Endodermal cell (in vitro differentiated cells): ENCODE measurements at regions not wholly inside any gene's neighbourhood (a gene's known extent, or its start where the extent isn't known, plus 50 kb on each side); places are given as distances from the start of the nearest gene placed in this dataset.

Source experiments
- DNase-seq: peaks from one replicate; pipeline ENCODE4 v3.0.0-alpha.2; 2017
- H3K27ac ChIP-seq: 2 replicates; pipeline ENCODE4 v1.5.1; 2013; ENCODE audit warnings: mild to moderate bottlenecking, low read depth, low read length, moderate library complexity
- H3K27me3 ChIP-seq: 2 replicates; pipeline ENCODE4 v1.6.1; 2013; ENCODE audit warnings: mild to moderate bottlenecking, low read length, moderate library complexity; ENCODE audit not compliant: insufficient read depth, control insufficient read depth, poor library complexity, severe bottlenecking
- H3K36me3 ChIP-seq: 2 replicates; pipeline ENCODE4 v1.7.0; 2013; ENCODE audit warnings: mild to moderate bottlenecking, low read length, moderate library complexity; ENCODE audit not compliant: control insufficient read depth, insufficient read depth
- H3K4me1 ChIP-seq: one replicate; pipeline ENCODE4 v1.7.0; 2013; ENCODE audit warnings: low read length; ENCODE audit not compliant: control insufficient read depth, insufficient read depth
- H3K4me3 ChIP-seq: 2 replicates; pipeline ENCODE4 v1.5.1; 2013; ENCODE audit warnings: mild to moderate bottlenecking, low read length, moderate library complexity
- H3K9ac ChIP-seq: 2 replicates; pipeline ENCODE4 v1.6.1; 2013; ENCODE audit warnings: mild to moderate bottlenecking, low read length, moderate library complexity; ENCODE audit not compliant: poor library complexity, severe bottlenecking; ENCODE audit errors: extremely low read depth
- H3K9me3 ChIP-seq: 2 replicates; pipeline ENCODE4 v1.6.1; 2013; ENCODE audit warnings: mild to moderate bottlenecking, low read length, moderate library complexity; ENCODE audit not compliant: control insufficient read depth
- H3K27ac Mint-ChIP-seq: 2 replicates; pipeline ENCODE4 v1.8.0; 2020; ENCODE audit warnings: mixed read lengths
- H3K27me3 Mint-ChIP-seq: 2 replicates; pipeline ENCODE4 v1.8.0; 2021; ENCODE audit warnings: mild to moderate bottlenecking, mixed read lengths; ENCODE audit not compliant: insufficient read depth
- H3K36me3 Mint-ChIP-seq: 2 replicates; pipeline ENCODE4 v1.8.0; 2020; ENCODE audit warnings: low read depth, mixed read lengths
- H3K4me1 Mint-ChIP-seq: 2 replicates; pipeline ENCODE4 v1.8.0; 2020; ENCODE audit warnings: mixed read lengths
- H3K4me3 Mint-ChIP-seq: 2 replicates; pipeline ENCODE4 v1.8.0; 2020; ENCODE audit warnings: mild to moderate bottlenecking, moderate library complexity, mixed read lengths
- H3K9me3 Mint-ChIP-seq: 2 replicates; pipeline ENCODE4 v1.8.0; 2020; ENCODE audit warnings: mild to moderate bottlenecking, mixed read lengths
- CTCF ChIP-seq: fragments of 200-600 bp; sonication (generic); conservative IDR thresholded peaks from 2 replicates; pipeline ENCODE4 v1.5.0; 2021; ENCODE audit warnings: antibody characterized with exemption, mild to moderate bottlenecking
- WGBS, 2 experiments: methylation state at CpG; one replicate each; pipeline versions ENCODE4 v1.1.5 to v1.1.7; 2013; ENCODE audit warnings: missing lambda C conversion rate in 2 of 2, mixed read lengths in 1 of 2; ENCODE audit not compliant: insufficient coverage in 1 of 2, insufficient read length in 1 of 2; 5-methylcytosine and 5-hydroxymethylcytosine counted together

DNA sequence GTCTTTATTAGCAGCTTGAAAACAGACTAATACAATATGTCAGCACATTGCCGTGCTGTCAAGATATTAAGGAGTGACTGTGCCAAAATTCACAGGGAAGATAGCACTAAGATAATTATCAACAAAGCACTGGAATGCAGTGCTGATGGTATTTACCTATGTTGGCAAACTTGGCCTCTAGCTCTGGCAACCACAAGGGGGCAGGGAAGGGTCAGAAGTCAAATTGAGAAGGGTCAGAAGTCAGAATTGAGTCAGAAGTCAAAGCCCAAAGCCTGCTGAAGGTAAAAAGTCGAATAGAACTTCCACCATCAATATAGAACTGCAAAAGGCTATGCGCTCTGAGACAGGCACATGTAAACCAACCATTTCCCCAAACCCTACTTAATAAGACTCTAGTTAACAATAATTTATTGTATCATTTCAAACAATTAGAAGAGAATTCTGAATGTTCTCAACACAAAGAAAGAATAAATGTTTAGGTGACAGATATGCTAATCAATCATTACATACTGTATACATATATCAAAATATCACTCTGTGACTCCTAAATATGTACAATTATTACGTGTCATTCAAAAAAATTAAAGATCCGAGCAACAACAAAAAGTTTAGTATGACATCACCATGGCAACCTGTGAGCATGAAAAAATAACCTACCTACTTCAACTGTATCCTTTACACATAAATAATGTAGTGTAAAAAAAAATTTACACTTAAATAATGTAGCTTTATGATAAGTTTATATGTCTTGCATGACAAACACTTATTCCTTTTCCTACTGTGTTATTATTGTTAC, 916.1 kb downstream of the KCNJ2 start:
- Mint-ChIP-seq H3K4me3 (no peak overlapping the region), H3K4me1 (peaks cover 14% of the 10 kb centered on the region), H3K36me3 (no peaks in the 10 kb centered on the region), H3K9me3 (no peaks in the 10 kb centered on the region), H3K27ac (no peak overlapping the region), H3K27me3 (peaks cover 1% of the 10 kb centered on the region)
- Histone ChIP-seq H3K27ac (no peak overlapping the region), H3K9ac (no peak overlapping the region), H3K36me3 (no peaks in the 10 kb centered on the region), H3K4me3 (no peak overlapping the region), H3K27me3 (no peaks in the 10 kb centered on the region), H3K9me3 (peaks cover 1% of the 10 kb centered on the region), H3K4me1 (peaks cover 5% of the 10 kb centered on the region)
- peak; percentile 95 for DNase-seq
- WGBS, 2 experiments: 50 to 57% methylated on average over 3 to 5 of the region's 5 CpGs
- peak; percentile 90 for TF ChIP-seq CTCF

DNA sequence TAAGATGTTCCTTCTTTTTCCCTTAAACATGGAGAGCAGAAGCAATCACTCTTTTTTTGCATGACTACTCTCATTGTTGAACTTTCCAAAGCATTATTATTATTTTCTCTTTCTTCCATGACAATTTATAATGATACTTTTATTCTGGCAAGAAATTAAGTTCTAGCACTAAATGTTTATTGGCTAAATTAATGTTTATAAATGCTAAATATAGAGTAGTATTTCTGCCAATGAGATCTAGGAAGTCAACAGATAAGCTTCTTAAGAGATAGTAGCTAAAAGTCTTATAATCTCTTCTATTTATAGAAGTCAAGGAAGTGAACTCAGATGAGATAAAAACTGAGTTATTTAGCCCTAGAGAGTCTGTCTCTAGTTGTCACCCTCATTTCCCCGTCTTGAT, 920.1 kb downstream of the KCNJ2 start:
- Histone ChIP-seq H3K4me1 (peaks cover 5% of the 10 kb centered on the region), H3K9me3 (peaks cover 6% of the 10 kb centered on the region), H3K9ac (no peak overlapping the region), H3K27ac (no peak overlapping the region), H3K36me3 (no peaks in the 10 kb centered on the region), H3K4me3 (no peak overlapping the region), H3K27me3 (no peaks in the 10 kb centered on the region)
- no peak for DNase-seq
- no peak overlapping the region for H3K27ac Mint-ChIP-seq
- no peak for TF ChIP-seq CTCF
- H3K9me3 Mint-ChIP-seq: peaks cover 10% of the 10 kb centered on the region
- H3K27me3 Mint-ChIP-seq: peaks cover 1% of the 10 kb centered on the region
- H3K4me1 Mint-ChIP-seq: peaks cover 4% of the 10 kb centered on the region
- no peak overlapping the region for H3K4me3 Mint-ChIP-seq
- no peaks in the 10 kb centered on the region for H3K36me3 Mint-ChIP-seq
- WGBS, 2 experiments: 60 to 77% methylated on average over 1 of the region's 1 CpG

GRCh38 chr17:71098071-71098470, 928.7 kb downstream of the KCNJ2 start:
- Mint-ChIP-seq H3K4me1 (peaks cover 11% of the 10 kb centered on the region), H3K27ac (no peak overlapping the region), H3K27me3 (no peaks in the 10 kb centered on the region), H3K4me3 (no peak overlapping the region), H3K9me3 (peaks cover 9% of the 10 kb centered on the region), H3K36me3 (no peaks in the 10 kb centered on the region)
- Histone ChIP-seq H3K4me3 (no peak overlapping the region), H3K9me3 (no peaks in the 10 kb centered on the region), H3K4me1 (peaks cover 5% of the 10 kb centered on the region), H3K27me3 (no peaks in the 10 kb centered on the region), H3K9ac (no peak overlapping the region), H3K36me3 (no peaks in the 10 kb centered on the region), H3K27ac (no peak overlapping the region)
- no peak for DNase-seq
- 85 to 89% methylated on average over 2 to 3 of the region's 4 CpGs for WGBS, 2 experiments
- TF ChIP-seq CTCF: no peak
